ENCODE measurements at regions not wholly inside any gene's neighbourhood (a gene's known extent, or its start where the extent isn't known, plus 50 kb on each side); places are given as distances from the start of the nearest gene placed in this dataset.

DNA sequence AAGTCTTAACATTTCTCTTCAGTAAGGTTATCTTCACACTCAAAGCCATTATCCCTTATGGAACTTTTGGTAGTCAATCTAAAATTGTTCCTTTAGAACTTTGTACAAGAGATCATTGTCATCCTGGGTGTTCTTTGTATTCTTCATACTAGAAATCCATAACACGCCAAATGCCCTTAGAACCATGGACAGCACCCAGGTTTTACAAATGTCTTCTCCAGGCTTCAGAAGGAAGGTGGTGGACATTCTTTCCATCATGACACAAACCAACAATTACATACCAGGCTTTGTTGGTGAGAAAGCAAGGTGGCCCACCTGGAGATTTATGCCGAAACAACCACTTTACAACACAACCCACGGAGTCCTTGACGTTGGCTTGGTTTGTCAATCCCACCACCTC lies 365.6 kb upstream of the TBX3 start:
- H3K9me3 ChIP-seq (ENCODE audit: low read length), result no peaks in the 10 kb centered on the region
- no peak overlapping the region for H2AFZ ChIP-seq (ENCODE audit: low read length)
- H3K27ac ChIP-seq (ENCODE audit: low read depth, low read length, poor library complexity, severe bottlenecking), result no peak overlapping the region
- no peak overlapping the region for H3K9ac ChIP-seq (ENCODE audit: low read length)
- no peaks in the 10 kb centered on the region for H3K36me3 ChIP-seq (ENCODE audit: insufficient read depth, low read length)
- no peaks in the 10 kb centered on the region for H3F3A ChIP-seq (ENCODE audit: insufficient read depth, low read length)
- TF ChIP-seq, protein P1, sequence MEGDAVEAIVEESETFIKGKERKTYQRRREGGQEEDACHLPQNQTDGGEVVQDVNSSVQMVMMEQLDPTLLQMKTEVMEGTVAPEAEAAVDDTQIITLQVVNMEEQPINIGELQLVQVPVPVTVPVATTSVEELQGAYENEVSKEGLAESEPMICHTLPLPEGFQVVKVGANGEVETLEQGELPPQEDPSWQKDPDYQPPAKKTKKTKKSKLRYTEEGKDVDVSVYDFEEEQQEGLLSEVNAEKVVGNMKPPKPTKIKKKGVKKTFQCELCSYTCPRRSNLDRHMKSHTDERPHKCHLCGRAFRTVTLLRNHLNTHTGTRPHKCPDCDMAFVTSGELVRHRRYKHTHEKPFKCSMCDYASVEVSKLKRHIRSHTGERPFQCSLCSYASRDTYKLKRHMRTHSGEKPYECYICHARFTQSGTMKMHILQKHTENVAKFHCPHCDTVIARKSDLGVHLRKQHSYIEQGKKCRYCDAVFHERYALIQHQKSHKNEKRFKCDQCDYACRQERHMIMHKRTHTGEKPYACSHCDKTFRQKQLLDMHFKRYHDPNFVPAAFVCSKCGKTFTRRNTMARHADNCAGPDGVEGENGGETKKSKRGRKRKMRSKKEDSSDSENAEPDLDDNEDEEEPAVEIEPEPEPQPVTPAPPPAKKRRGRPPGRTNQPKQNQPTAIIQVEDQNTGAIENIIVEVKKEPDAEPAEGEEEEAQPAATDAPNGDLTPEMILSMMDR (IDR thresholded peaks at IDR 0.05; ENCODE audit: low read length), result no peak
- TF ChIP-seq EZH2 (IDR thresholded peaks at IDR 0.05; ENCODE audit: borderline replicate concordance, low read length), result no peak
- no peaks in the 10 kb centered on the region for H4K20me1 ChIP-seq (ENCODE audit: insufficient read depth, low read length)
- H3K4me3 ChIP-seq (ENCODE audit: low read depth, low read length, poor library complexity, severe bottlenecking), result no peak overlapping the region
- no peaks in the 10 kb centered on the region for H3K27me3 ChIP-seq (ENCODE audit: insufficient read depth, low read length)
- no peaks in the 10 kb centered on the region for H3K4me1 ChIP-seq (ENCODE audit: insufficient read depth, low read length, severe bottlenecking)
- H3K4me2 ChIP-seq (ENCODE audit: low read length), result no peak overlapping the region
- H3K79me2 ChIP-seq (ENCODE audit: insufficient read depth, low read length), result no peaks in the 10 kb centered on the region
- no peaks in the 10 kb centered on the region for H3K9me2 ChIP-seq (ENCODE audit: low read depth, low read length)

DNA sequence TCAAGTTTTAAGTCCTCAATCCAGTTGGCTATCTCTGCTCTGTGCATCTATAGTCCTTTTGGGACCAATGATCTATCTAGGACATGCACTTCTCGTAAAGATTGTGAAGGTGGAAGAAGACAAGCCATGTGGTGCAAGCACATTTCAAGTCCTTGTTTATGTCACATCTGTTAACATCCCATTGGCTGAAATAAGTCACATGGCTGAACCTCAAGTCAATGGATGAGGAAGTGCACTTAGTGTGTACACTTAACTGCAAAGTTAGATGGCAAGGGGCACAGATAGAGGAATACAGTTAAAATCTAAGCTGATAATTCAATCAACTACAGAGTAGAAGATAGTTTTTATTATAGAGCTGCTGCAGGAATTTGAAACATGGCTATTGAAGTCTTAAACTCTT lies 362.8 kb upstream of the TBX3 start:
- Histone ChIP-seq H3K4me2 (ENCODE audit: low read length) (no peak overlapping the region), H3K36me3 (ENCODE audit: insufficient read depth, low read length) (no peaks in the 10 kb centered on the region), H3K4me1 (ENCODE audit: insufficient read depth, low read length, severe bottlenecking) (no peaks in the 10 kb centered on the region), H3K9ac (ENCODE audit: low read length) (no peak overlapping the region), H2AFZ (ENCODE audit: low read length) (no peak overlapping the region; the same call in 1 of the 2 replicates), H3F3A (ENCODE audit: insufficient read depth, low read length) (no peaks in the 10 kb centered on the region), H3K9me3 (ENCODE audit: low read length) (no peaks in the 10 kb centered on the region), H3K27ac (ENCODE audit: low read depth, low read length, poor library complexity, severe bottlenecking) (no peak overlapping the region), H3K79me2 (ENCODE audit: insufficient read depth, low read length) (no peaks in the 10 kb centered on the region), H3K27me3 (ENCODE audit: insufficient read depth, low read length) (no peaks in the 10 kb centered on the region), H3K4me3 (ENCODE audit: low read depth, low read length, poor library complexity, severe bottlenecking) (no peak overlapping the region), H4K20me1 (ENCODE audit: insufficient read depth, low read length) (no peaks in the 10 kb centered on the region), H3K9me2 (ENCODE audit: low read depth, low read length) (no peaks in the 10 kb centered on the region)
- TF ChIP-seq, protein P1 (IDR thresholded peaks at IDR 0.05; ENCODE audit: low read length), result no peak
- no peak for TF ChIP-seq EZH2 (IDR thresholded peaks at IDR 0.05; ENCODE audit: borderline replicate concordance, low read length)

- Histone ChIP-seq H3K4me3 (ENCODE audit: low read depth, low read length, poor library complexity, severe bottlenecking) (no peak overlapping the region), H3K9me2 (ENCODE audit: low read depth, low read length) (no peaks in the 10 kb centered on the region), H3K9ac (ENCODE audit: low read length) (no peak overlapping the region), H4K20me1 (ENCODE audit: insufficient read depth, low read length) (no peaks in the 10 kb centered on the region), H3K9me3 (ENCODE audit: low read length) (no peaks in the 10 kb centered on the region), H3K4me2 (ENCODE audit: low read length) (no peak overlapping the region), H3K27ac (ENCODE audit: low read depth, low read length, poor library complexity, severe bottlenecking) (no peak overlapping the region), H3K27me3 (ENCODE audit: insufficient read depth, low read length) (no peaks in the 10 kb centered on the region), H3K36me3 (ENCODE audit: insufficient read depth, low read length) (no peaks in the 10 kb centered on the region), H3K79me2 (ENCODE audit: insufficient read depth, low read length) (no peaks in the 10 kb centered on the region), H3K4me1 (ENCODE audit: insufficient read depth, low read length, severe bottlenecking) (no peaks in the 10 kb centered on the region), H3F3A (ENCODE audit: insufficient read depth, low read length) (no peaks in the 10 kb centered on the region), H2AFZ (ENCODE audit: low read length) (no peak overlapping the region)
- TF ChIP-seq, protein P1 (IDR thresholded peaks at IDR 0.05; ENCODE audit: low read length), result no peak
Observed at GRCh38 chr12:115044073-115044472, 360.1 kb upstream of the TBX3 start.

All from OCI-LY1 (cell line).